Body of pancreas (tissue), 4 donors: ENCODE measurements at regions not wholly inside any gene's neighbourhood (a gene's known extent, or its start where the extent isn't known, plus 50 kb on each side); places are given as distances from the start of the nearest gene placed in this dataset.

Experiments used
- CTCF ChIP-seq, 7 experiments: fragments of 450-650 bp in 4 of 7; fragments of 200-600 bp in 3 of 7; sonication (generic) in 3 of 7; IDR thresholded peaks; one replicate each; pipeline ENCODE4 v1.5.1; 2016 to 2019; ENCODE audit warnings: antibody characterized with exemption in 7 of 7
- POLR2A ChIP-seq, 3 donors: fragments of 450-650 bp; IDR thresholded peaks; one replicate each; pipeline ENCODE4 v1.6.1; 2016; ENCODE audit warnings: antibody characterized with exemption in 3 of 3, mild to moderate bottlenecking in 2 of 3

- TF ChIP-seq CTCF (IDR thresholded peaks at IDR 0.05) (no peak), POLR2A (IDR thresholded peaks at IDR 0.05) (no peak)
These were observed 621.1 kb upstream of the ADGRB3 start for GRCh38 chr6:68013780-68014515.
